H9 (cell line): ENCODE measurements at regions not wholly inside any gene's neighbourhood (a gene's known extent, or its start where the extent isn't known, plus 50 kb on each side); places are given as distances from the start of the nearest gene placed in this dataset.

ENCODE experiments used
- DNase-seq: peaks from one replicate; pipeline ENCODE4 v3.0.0-alpha.2; 2017
- H2AFZ ChIP-seq: one replicate; pipeline ENCODE4 v1.6.1; 2013; ENCODE audit warnings: mild to moderate bottlenecking, low read length, control low read depth, moderate library complexity
- H2AK5ac ChIP-seq: 2 replicates; pipeline ENCODE4 v1.6.1; 2013; ENCODE audit warnings: low read length, control low read depth, mixed read lengths; ENCODE audit not compliant: insufficient read length
- H2BK120ac ChIP-seq: one replicate; pipeline ENCODE4 v1.6.1; 2013; ENCODE audit warnings: low read depth, mild to moderate bottlenecking, low read length, control low read depth, inconsistent platforms; ENCODE audit not compliant: poor library complexity, severe bottlenecking
- H2BK12ac ChIP-seq: 2 replicates; pipeline ENCODE4 v1.6.1; 2013; ENCODE audit warnings: low read length, control low read depth, mixed read lengths, low read depth; ENCODE audit not compliant: insufficient read length
- H2BK15ac ChIP-seq: 2 replicates; pipeline ENCODE4 v1.6.1; 2013; ENCODE audit warnings: low read depth, low read length, control low read depth
- H2BK20ac ChIP-seq: one replicate; pipeline ENCODE4 v1.6.1; 2013; ENCODE audit warnings: low read depth, mild to moderate bottlenecking, low read length, control low read depth, inconsistent platforms; ENCODE audit not compliant: poor library complexity, severe bottlenecking
- H2BK5ac ChIP-seq: 2 replicates; pipeline ENCODE4 v1.6.1; 2013; ENCODE audit warnings: low read length, control low read depth, mixed read lengths; ENCODE audit not compliant: insufficient read length
- H3K14ac ChIP-seq: 2 replicates; pipeline ENCODE4 v1.6.1; 2013; ENCODE audit warnings: low read length, control low read depth; ENCODE audit not compliant: insufficient read depth
- H3K18ac ChIP-seq: 2 replicates; pipeline ENCODE4 v1.6.1; 2013; ENCODE audit warnings: low read depth, mild to moderate bottlenecking, mixed read lengths, low read length, control low read depth; ENCODE audit not compliant: insufficient read length
- H3K23ac ChIP-seq: 2 replicates; pipeline ENCODE4 v1.6.1; 2013; ENCODE audit warnings: low read length, control low read depth, mixed read lengths, low read depth; ENCODE audit not compliant: insufficient read length
- H3K23me2 ChIP-seq: 2 replicates; pipeline ENCODE4 v1.6.1; 2013; ENCODE audit warnings: low read depth, mild to moderate bottlenecking, mixed read lengths, low read length, control low read depth; ENCODE audit not compliant: insufficient read length, poor library complexity, severe bottlenecking
- H3K27ac ChIP-seq: 2 replicates; pipeline ENCODE4 v1.5.1; 2013; ENCODE audit warnings: low read length, control low read depth, mixed read lengths, low read depth; ENCODE audit not compliant: insufficient read length
- H3K27me3 ChIP-seq: 2 replicates; pipeline ENCODE4 v1.6.1; 2013; ENCODE audit warnings: low read length, control low read depth, inconsistent platforms; ENCODE audit not compliant: insufficient read depth
- H3K4ac ChIP-seq: 2 replicates; pipeline ENCODE4 v1.6.1; 2013; ENCODE audit warnings: low read depth, mild to moderate bottlenecking, control low read depth, inconsistent platforms, low read length, moderate library complexity
- H3K4me1 ChIP-seq: 2 replicates; pipeline ENCODE4 v1.6.1; 2013; ENCODE audit warnings: low read length, control low read depth, inconsistent platforms; ENCODE audit not compliant: insufficient read depth
- H3K4me2 ChIP-seq: 2 replicates; pipeline ENCODE4 v1.6.1; 2013; ENCODE audit warnings: low read length, control low read depth, mixed read lengths; ENCODE audit not compliant: insufficient read length, insufficient read depth
- H3K56ac ChIP-seq: 2 replicates; pipeline ENCODE4 v1.6.1; 2013; ENCODE audit warnings: low read depth, mild to moderate bottlenecking, mixed read lengths, low read length, control low read depth; ENCODE audit not compliant: insufficient read length
- H3K79me1 ChIP-seq: 2 replicates; pipeline ENCODE4 v1.6.1; 2013; ENCODE audit warnings: low read depth, mild to moderate bottlenecking, moderate library complexity, low read length, control low read depth, inconsistent platforms; ENCODE audit not compliant: insufficient read depth, poor library complexity, severe bottlenecking
- H3K79me2 ChIP-seq: 2 replicates; pipeline ENCODE4 v1.6.1; 2013; ENCODE audit warnings: low read length, control low read depth, inconsistent platforms; ENCODE audit not compliant: insufficient read depth
- H3K9ac ChIP-seq: 2 replicates; pipeline ENCODE4 v1.6.1; 2013; ENCODE audit warnings: low read length, control low read depth, mixed read lengths; ENCODE audit not compliant: insufficient read length; ENCODE audit errors: extremely low read depth
- H3K9me3 ChIP-seq: one replicate; pipeline ENCODE4 v1.6.1; 2013; ENCODE audit warnings: low read depth, low read length, inconsistent platforms; ENCODE audit not compliant: control insufficient read depth
- H3T11ph ChIP-seq: one replicate; pipeline ENCODE4 v1.6.1; 2013; ENCODE audit warnings: mild to moderate bottlenecking, low read length, control low read depth, inconsistent platforms
- H4K20me1 ChIP-seq: one replicate; pipeline ENCODE4 v1.6.1; 2013; ENCODE audit not compliant: control insufficient read depth, insufficient read length, insufficient read depth
- H4K5ac ChIP-seq: 2 replicates; pipeline ENCODE4 v1.6.1; 2013; ENCODE audit warnings: low read depth, mild to moderate bottlenecking, mixed read lengths, low read length, control low read depth; ENCODE audit not compliant: insufficient read length
- H4K8ac ChIP-seq: replicated peaks from 2 replicates; pipeline ENCODE4 v1.6.1; 2013; ENCODE audit warnings: low read length, control low read depth, mixed read lengths, low read depth; ENCODE audit not compliant: insufficient read length
- H4K91ac ChIP-seq: 2 replicates; pipeline ENCODE4 v1.6.1; 2013; ENCODE audit warnings: low read depth, mild to moderate bottlenecking, moderate library complexity, mixed read lengths, low read length, control low read depth; ENCODE audit not compliant: insufficient read length
- H3K27ac Mint-ChIP-seq, 3 experiments: 2 replicates in 2 of 3; 3 replicates in 1 of 3; pipeline ENCODE4 v1.8.0; 2020 to 2021; ENCODE audit warnings: mixed read lengths in 3 of 3, mild to moderate bottlenecking in 1 of 3, moderate library complexity in 1 of 3
- H3K27me3 Mint-ChIP-seq: 2 replicates; pipeline ENCODE4 v1.8.0; 2021; ENCODE audit warnings: low read depth, mild to moderate bottlenecking, moderate library complexity, mixed read lengths
- H3K36me3 Mint-ChIP-seq, 3 experiments: 2 replicates in 2 of 3; 3 replicates in 1 of 3; pipeline ENCODE4 v1.8.0; 2020 to 2021; ENCODE audit warnings: low read depth in 3 of 3, mixed read lengths in 3 of 3; ENCODE audit not compliant: insufficient read depth in 1 of 3
- H3K4me1 Mint-ChIP-seq, 2 experiments: 2 replicates each; pipeline ENCODE4 v1.8.0; 2020; ENCODE audit warnings: mixed read lengths in 2 of 2
- H3K4me3 Mint-ChIP-seq, 2 experiments: 2 replicates in 1 of 2; 3 replicates in 1 of 2; pipeline ENCODE4 v1.8.0; 2020 to 2021; ENCODE audit warnings: mild to moderate bottlenecking in 2 of 2, mixed read lengths in 2 of 2, moderate library complexity in 1 of 2
- H3K9me3 Mint-ChIP-seq, 2 experiments: 2 replicates in 1 of 2; 3 replicates in 1 of 2; pipeline ENCODE4 v1.8.0; 2020; ENCODE audit warnings: mild to moderate bottlenecking in 2 of 2, mixed read lengths in 2 of 2, moderate library complexity in 1 of 2
- WGBS: extraction: QIAGEN DNeasy Blood & Tissue Kit; methylation state at CpG from one replicate; pipeline ENCODE4 v1.1.7; 2013; ENCODE audit warnings: missing lambda C conversion rate, low lambda C conversion rate, mixed read lengths; ENCODE audit not compliant: insufficient read length; ENCODE audit errors: extremely low coverage; 5-methylcytosine and 5-hydroxymethylcytosine counted together
- TF ChIP-seq, protein P1 (sequence below): fragments of 200-600 bp; sonication (generic); conservative IDR thresholded peaks from 3 replicates; pipeline ENCODE4 v1.8.0; 2021; ENCODE audit warnings: antibody characterized with exemption, mild to moderate bottlenecking

DNA sequence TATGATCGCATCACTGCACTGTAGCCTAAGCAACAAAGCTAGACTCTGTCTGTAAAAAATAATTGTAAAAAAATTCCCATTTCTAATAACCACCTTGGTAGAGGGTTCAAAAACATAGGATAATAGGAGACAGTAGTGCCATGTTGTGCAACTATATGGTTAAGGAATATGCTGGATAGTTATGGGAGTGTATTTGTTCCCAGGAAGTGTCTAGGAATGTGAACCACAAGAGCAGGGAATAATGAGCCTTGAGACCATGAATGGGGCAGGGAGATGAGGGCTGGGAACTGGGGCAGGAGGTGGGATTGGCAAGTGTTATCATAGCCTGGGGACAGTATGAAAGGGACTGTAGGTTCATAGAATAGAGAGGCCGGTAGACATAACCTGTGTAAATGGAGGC, 50.4 kb downstream of the RUSC2 start:
- Histone ChIP-seq H2BK5ac (no peak overlapping the region), H2AFZ (no peak overlapping the region), H3K79me1 (no peaks in the 10 kb centered on the region), H4K91ac (no peak overlapping the region), H4K8ac (no peak overlapping the region), H3K4ac (no peak overlapping the region), H3K27ac (no peak overlapping the region), H3K4me2 (no peak overlapping the region), H2AK5ac (no peak overlapping the region), H2BK15ac (no peak overlapping the region), H3K23me2 (peaks cover 5% of the 10 kb centered on the region), H3K27me3 (no peaks in the 10 kb centered on the region), H3K9me3 (no peaks in the 10 kb centered on the region), H3K56ac (no peak overlapping the region), H2BK12ac (no peak overlapping the region), H4K20me1 (no peaks in the 10 kb centered on the region), H3K23ac (no peak overlapping the region), H2BK120ac (no peak overlapping the region), H3T11ph (no peak overlapping the region), H2BK20ac (no peak overlapping the region), H3K14ac (no peak overlapping the region), H4K5ac (no peak overlapping the region), H3K18ac (no peak overlapping the region), H3K9ac (no peak overlapping the region), H3K79me2 (no peaks in the 10 kb centered on the region), H3K4me1 (peaks cover 4% of the 10 kb centered on the region; the same call in 1 of the 2 replicates)
- H3K27ac Mint-ChIP-seq = 0 out of 7 replicates have a peak overlapping the region, but pooled peaks of 1 of the 3 experiments have one; percentile 5
- H3K4me1 Mint-ChIP-seq = peaks cover 26 to 30% of the 10 kb centered on the region in 2 experiments
- H3K27me3 Mint-ChIP-seq = no peaks in the 10 kb centered on the region
- H3K36me3 Mint-ChIP-seq = no peaks in the 10 kb centered on the region; a peak in 1 of 7 replicates
- H3K4me3 Mint-ChIP-seq = no peak overlapping the region
- no peak for DNase-seq
- TF ChIP-seq, protein P1, sequence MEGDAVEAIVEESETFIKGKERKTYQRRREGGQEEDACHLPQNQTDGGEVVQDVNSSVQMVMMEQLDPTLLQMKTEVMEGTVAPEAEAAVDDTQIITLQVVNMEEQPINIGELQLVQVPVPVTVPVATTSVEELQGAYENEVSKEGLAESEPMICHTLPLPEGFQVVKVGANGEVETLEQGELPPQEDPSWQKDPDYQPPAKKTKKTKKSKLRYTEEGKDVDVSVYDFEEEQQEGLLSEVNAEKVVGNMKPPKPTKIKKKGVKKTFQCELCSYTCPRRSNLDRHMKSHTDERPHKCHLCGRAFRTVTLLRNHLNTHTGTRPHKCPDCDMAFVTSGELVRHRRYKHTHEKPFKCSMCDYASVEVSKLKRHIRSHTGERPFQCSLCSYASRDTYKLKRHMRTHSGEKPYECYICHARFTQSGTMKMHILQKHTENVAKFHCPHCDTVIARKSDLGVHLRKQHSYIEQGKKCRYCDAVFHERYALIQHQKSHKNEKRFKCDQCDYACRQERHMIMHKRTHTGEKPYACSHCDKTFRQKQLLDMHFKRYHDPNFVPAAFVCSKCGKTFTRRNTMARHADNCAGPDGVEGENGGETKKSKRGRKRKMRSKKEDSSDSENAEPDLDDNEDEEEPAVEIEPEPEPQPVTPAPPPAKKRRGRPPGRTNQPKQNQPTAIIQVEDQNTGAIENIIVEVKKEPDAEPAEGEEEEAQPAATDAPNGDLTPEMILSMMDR = no peak
- no CpG with 5 or more reads among the region's 2 CpGs for WGBS
- H3K9me3 Mint-ChIP-seq = no peaks in the 10 kb centered on the region
